ENCODE measurements at regions not wholly inside any gene's neighbourhood (a gene's known extent, or its start where the extent isn't known, plus 50 kb on each side); places are given as distances from the start of the nearest gene placed in this dataset.
A peak's percentile ranks its signal among the peaks of the same experiment; 100 is the strongest.

DNA sequence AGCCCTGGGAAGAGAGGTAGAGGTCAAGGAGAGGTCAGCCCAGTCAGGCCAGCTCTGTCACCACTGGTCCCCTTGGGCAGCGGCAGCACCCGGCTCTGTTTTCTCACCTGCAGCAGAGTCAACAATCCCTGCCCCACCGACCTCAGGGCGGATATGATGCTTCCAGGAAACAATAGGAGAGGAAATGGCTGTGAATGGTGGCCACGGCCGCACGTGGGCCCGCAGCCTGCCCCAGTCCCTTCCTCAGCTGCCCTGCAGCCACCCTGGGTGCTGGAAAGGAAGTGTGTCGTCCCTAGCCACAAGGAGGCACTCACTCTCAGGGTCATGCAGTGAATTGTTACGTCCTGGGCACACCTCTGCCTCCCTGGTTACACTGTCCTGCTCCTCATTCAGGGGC, 92.5 kb upstream of the ENPP6 start:
- no peak for TF ChIP-seq Cebpa-rat (IDR thresholded peaks at IDR 0.05)
- Histone ChIP-seq H3K36me3 (no peaks in the 10 kb centered on the region), H3K9ac (no peak overlapping the region), H3K4me1 (peaks cover 28% of the 10 kb centered on the region), H3K4me3 (no peak overlapping the region), H3K27ac (no peak overlapping the region), H3K4me2 (no peak overlapping the region), H4K20me1 (no peaks in the 10 kb centered on the region), H3K27me3 (no peaks in the 10 kb centered on the region), H3K9me3 (no peaks in the 10 kb centered on the region)

DNA sequence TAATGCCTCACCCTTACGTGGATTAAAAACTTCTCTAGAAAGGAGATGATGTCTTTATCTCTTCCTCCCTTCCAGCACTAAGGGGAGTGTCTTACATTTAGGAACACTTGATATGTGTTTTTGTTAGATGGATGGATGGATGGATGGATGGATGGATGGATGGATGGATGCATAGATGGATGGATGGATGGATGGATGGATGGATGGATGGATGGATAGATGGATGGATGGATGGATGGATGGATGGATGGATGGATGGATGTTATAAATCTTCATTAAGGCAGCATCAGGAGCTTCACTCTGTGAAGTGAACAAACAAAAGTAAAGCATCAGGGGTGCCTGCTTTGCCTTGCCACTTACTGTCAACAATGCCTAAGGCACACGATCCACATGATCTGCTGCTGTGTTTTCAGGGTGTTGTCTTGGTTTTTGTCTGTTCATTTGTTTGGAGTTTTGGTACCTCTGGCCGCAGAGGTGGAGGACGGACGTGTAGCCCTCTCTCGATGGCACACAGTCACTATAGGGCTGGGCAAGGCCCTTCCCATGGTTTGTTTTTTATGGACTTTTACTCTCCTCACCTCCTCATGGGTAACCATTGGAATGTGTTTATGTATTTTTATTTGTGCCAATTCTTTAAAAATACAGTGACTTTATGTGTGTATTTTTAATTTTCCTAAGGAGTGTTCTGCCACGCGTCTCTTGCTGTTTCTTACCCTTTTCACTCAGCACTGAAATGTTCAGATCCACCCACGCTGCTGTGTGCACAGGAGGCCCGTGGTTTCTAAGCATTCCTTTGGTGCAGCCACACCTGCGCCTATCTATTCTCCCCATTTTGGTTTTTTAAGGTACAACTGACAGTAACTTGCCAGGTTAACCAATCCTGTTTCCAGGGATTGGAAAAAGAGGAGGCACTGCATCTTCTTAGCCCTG, 91.8 kb upstream of the ENPP6 start:
- Histone ChIP-seq H3K27ac (no peak overlapping the region), H3K36me3 (no peaks in the 10 kb centered on the region), H3K27me3 (no peaks in the 10 kb centered on the region), H3K4me3 (no peak overlapping the region), H3K4me2 (no peak overlapping the region), H4K20me1 (no peaks in the 10 kb centered on the region), H3K9me3 (peaks cover 2% of the 10 kb centered on the region; the same call in 1 of the 2 replicates), H3K4me1 (peaks cover 28% of the 10 kb centered on the region), H3K9ac (no peak overlapping the region)
- no peak for TF ChIP-seq Cebpa-rat (IDR thresholded peaks at IDR 0.05)

DNA sequence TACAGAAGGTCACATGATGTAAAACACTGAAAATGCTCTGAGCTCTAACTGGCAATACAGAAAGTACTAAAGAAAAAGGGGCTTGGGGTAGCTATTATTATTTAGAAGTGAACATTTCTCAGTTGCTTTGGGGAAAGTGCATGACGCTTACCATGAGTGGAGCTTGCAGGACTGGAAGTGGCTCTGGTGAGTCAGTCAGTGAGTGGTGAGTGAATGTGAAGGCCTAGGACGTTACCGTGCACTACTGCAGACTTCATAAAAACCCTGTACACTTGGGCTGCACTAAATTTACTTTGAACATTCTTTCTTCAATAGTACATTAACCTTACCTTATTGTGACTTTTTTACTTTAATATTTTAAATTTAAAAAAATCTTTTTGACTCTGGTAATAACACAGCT, 89.3 kb upstream of the ENPP6 start:
- H3K27ac ChIP-seq = no peak overlapping the region
- no peak overlapping the region for H3K4me2 ChIP-seq
- H3K9me3 ChIP-seq = peaks cover 4% of the 10 kb centered on the region; the same call in 1 of the 2 replicates
- TF ChIP-seq Cebpa-rat (IDR thresholded peaks at IDR 0.05) = no peak
- H3K4me3 ChIP-seq = no peak overlapping the region
- no peaks in the 10 kb centered on the region for H3K27me3 ChIP-seq
- H3K9ac ChIP-seq = no peak overlapping the region
- H3K4me1 ChIP-seq = peaks cover 17% of the 10 kb centered on the region
- no peaks in the 10 kb centered on the region for H4K20me1 ChIP-seq
- H3K36me3 ChIP-seq = no peaks in the 10 kb centered on the region

DNA sequence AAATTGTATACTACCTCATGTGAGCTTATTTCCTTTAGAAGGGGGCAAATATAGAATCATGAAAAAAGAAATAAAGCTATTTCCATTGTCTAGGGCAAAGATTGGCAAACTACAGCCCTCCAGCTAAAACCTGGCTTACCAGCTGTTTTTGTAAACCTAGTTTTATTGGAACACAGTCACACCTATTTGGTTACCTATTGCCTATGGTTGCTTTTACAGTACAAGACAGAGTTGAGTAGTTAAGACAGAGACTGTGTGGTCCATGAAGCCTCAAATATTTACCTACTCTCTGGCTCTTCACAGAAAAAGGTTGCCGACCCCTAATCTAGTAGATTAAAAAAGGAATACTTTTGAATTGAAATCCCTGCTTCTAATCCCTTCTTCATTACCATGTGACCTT, 88.8 kb upstream of the ENPP6 start:
- no peak for TF ChIP-seq Cebpa-rat (IDR thresholded peaks at IDR 0.05)
- Histone ChIP-seq H3K4me2 (no peak overlapping the region), H3K9me3 (peaks cover 4% of the 10 kb centered on the region; the same call in 1 of the 2 replicates), H3K9ac (no peak overlapping the region), H3K27ac (no peak overlapping the region), H3K4me1 (peaks cover 14% of the 10 kb centered on the region), H3K27me3 (no peaks in the 10 kb centered on the region), H3K4me3 (no peak overlapping the region), H3K36me3 (no peaks in the 10 kb centered on the region), H4K20me1 (no peaks in the 10 kb centered on the region)

GRCh38 chr4:184300816-184301215, 83.1 kb upstream of the ENPP6 start:
- no peak overlapping the region for H3K9ac ChIP-seq
- H3K27ac ChIP-seq = no peak overlapping the region
- no peaks in the 10 kb centered on the region for H3K4me1 ChIP-seq
- no peak for TF ChIP-seq Cebpa-rat (IDR thresholded peaks at IDR 0.05)
- no peak overlapping the region for H3K4me2 ChIP-seq
- H3K27me3 ChIP-seq = no peaks in the 10 kb centered on the region
- H3K4me3 ChIP-seq = no peak overlapping the region
- H4K20me1 ChIP-seq = no peaks in the 10 kb centered on the region
- peaks cover 9% of the 10 kb centered on the region; the same call in 1 of the 2 replicates for H3K9me3 ChIP-seq
- H3K36me3 ChIP-seq = no peaks in the 10 kb centered on the region

- no peak for TF ChIP-seq Cebpa-rat (IDR thresholded peaks at IDR 0.05)
- no peak overlapping the region for H3K4me3 ChIP-seq
- no peak overlapping the region for H3K4me2 ChIP-seq
- H3K4me1 ChIP-seq = peaks cover 8% of the 10 kb centered on the region
- no peaks in the 10 kb centered on the region for H4K20me1 ChIP-seq
- no peak overlapping the region for H3K27ac ChIP-seq
- H3K36me3 ChIP-seq = no peaks in the 10 kb centered on the region
- H3K9ac ChIP-seq = no peak overlapping the region
- H3K9me3 ChIP-seq = peaks cover 12% of the 10 kb centered on the region
- no peaks in the 10 kb centered on the region for H3K27me3 ChIP-seq
Observed at GRCh38 chr4:184298254-184298653, 80.6 kb upstream of the ENPP6 start.

GRCh38 chr4:184295206-184295605, 77.5 kb upstream of the ENPP6 start:
- Histone ChIP-seq H3K36me3 (no peaks in the 10 kb centered on the region), H3K9me3 (peaks cover 12% of the 10 kb centered on the region), H3K27me3 (no peaks in the 10 kb centered on the region), H3K9ac (no peak overlapping the region), H3K4me2 (no peak overlapping the region), H3K27ac (no peak overlapping the region), H3K4me1 (peaks cover 17% of the 10 kb centered on the region), H4K20me1 (no peaks in the 10 kb centered on the region), H3K4me3 (no peak overlapping the region)
- TF ChIP-seq Cebpa-rat (IDR thresholded peaks at IDR 0.05) = no peak

DNA sequence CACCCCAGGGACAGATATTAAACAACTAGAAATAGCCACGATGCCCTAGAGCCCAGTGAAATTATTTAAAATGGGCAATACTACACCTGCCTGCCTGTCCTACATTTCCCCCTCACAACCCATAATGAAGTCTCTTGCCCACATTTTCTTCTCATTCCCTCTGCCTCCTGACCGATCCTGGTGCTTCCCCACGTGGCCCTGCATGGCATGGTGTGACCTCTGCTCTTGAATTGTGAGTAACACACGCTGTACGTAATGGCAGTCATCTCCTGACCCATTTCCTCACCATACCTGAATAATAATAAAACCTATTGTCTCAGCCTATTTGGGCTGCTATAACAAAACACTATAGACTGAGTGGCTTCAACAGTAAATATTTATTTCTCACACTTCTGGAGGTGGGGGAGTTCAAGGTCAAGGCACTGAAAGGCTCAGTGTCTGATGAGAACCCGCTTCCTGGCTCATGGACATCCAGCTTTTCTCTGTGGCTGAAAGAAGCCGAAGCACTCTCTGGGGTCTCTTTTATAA, 77.0 kb upstream of the ENPP6 start:
- Histone ChIP-seq H3K4me2 (no peak overlapping the region), H3K4me3 (no peak overlapping the region), H3K9ac (no peak overlapping the region), H3K9me3 (peaks cover 10% of the 10 kb centered on the region), H3K4me1 (peaks cover 22% of the 10 kb centered on the region), H3K27ac (no peak overlapping the region), H3K27me3 (no peaks in the 10 kb centered on the region), H3K36me3 (no peaks in the 10 kb centered on the region), H4K20me1 (no peaks in the 10 kb centered on the region)
- no peak for TF ChIP-seq Cebpa-rat (IDR thresholded peaks at IDR 0.05)

- no peak for TF ChIP-seq Cebpa-rat (IDR thresholded peaks at IDR 0.05)
- Histone ChIP-seq H3K4me3 (no peak overlapping the region), H3K9ac (no peak overlapping the region), H3K27ac (no peak overlapping the region), H3K4me1 (peaks cover 33% of the 10 kb centered on the region), H3K36me3 (no peaks in the 10 kb centered on the region), H3K27me3 (no peaks in the 10 kb centered on the region), H4K20me1 (no peaks in the 10 kb centered on the region), H3K9me3 (peaks cover 7% of the 10 kb centered on the region), H3K4me2 (peak overlapping the region; percentile 43)
Observed at GRCh38 chr4:184293552-184293951, 75.9 kb upstream of the ENPP6 start.

- Histone ChIP-seq H3K27me3 (no peaks in the 10 kb centered on the region), H3K9me3 (peaks cover 7% of the 10 kb centered on the region), H3K4me2 (peak overlapping the region; percentile 43; the same call in 1 of the 2 replicates), H3K9ac (no peak overlapping the region), H3K4me1 (peaks cover 40% of the 10 kb centered on the region), H3K36me3 (no peaks in the 10 kb centered on the region), H3K27ac (no peak overlapping the region), H3K4me3 (no peak overlapping the region), H4K20me1 (no peaks in the 10 kb centered on the region)
- no peak for TF ChIP-seq Cebpa-rat (IDR thresholded peaks at IDR 0.05)
Observed at GRCh38 chr4:184292877-184293276, 75.2 kb upstream of the ENPP6 start.

Data from BLaER1 (cell line).